ENCODE measurements at regions not wholly inside any gene's neighbourhood (a gene's known extent, or its start where the extent isn't known, plus 50 kb on each side); places are given as distances from the start of the nearest gene placed in this dataset.

- no peak for DNase-seq
Measured at GRCh38 chr17:12596961-12597360, 68.7 kb upstream of the MYOCD start.

GRCh38 chr17:12597895-12598294 lies 67.8 kb upstream of the MYOCD start:
- no peak for DNase-seq

- no peak for DNase-seq
Measured at GRCh38 chr17:12599186-12599920, 66.3 kb upstream of the MYOCD start.

- DNase-seq: no peak
Measured at GRCh38 chr17:12600349-12600748, 65.3 kb upstream of the MYOCD start.

- peak; percentile 31 for DNase-seq
Measured at GRCh38 chr17:12603566-12603965, 62.1 kb upstream of the MYOCD start.

DNA sequence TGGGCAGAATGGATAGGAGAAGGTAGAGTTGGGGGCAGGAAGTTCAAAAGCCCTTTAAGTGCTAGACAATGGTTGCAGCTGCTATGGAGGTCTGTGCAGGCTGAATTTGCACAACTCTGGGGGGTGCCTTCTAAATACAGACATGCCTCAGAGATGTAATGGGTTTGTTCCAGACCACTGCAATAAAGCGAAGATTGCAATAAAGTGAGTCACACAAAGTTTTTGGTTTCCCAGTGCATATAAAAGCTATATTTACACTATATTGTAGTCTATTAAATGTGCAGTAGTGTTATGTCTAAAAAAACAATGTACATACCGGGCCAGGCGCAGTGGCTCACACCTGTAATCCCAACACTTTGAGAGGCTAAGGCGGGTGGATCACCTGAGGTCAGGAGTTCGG lies 60.5 kb upstream of the MYOCD start:
- peak; percentile 85 for DNase-seq

GRCh38 chr17:12613566-12613965 lies 52.1 kb upstream of the MYOCD start:
- peak; percentile 91 for DNase-seq
